HEK293 (cell line): ENCODE measurements at regions not wholly inside any gene's neighbourhood (a gene's known extent, or its start where the extent isn't known, plus 50 kb on each side); places are given as distances from the start of the nearest gene placed in this dataset.

Experiments used
- ZBTB17 ChIP-seq: fragments of 450-650 bp; formaldehyde crosslinking; IDR thresholded peaks from 2 replicates; pipeline ENCODE4 v1.5.1; 2016; ENCODE audit warnings: missing biosample characterization, missing genetic modification characterization
- ZNF544 ChIP-seq: fragments of 450-650 bp; formaldehyde crosslinking; IDR thresholded peaks from 2 replicates; pipeline ENCODE4 v1.5.0; 2017; ENCODE audit warnings: missing biosample characterization, missing genetic modification characterization
- ZNF768 ChIP-seq: fragments of 450-650 bp; formaldehyde crosslinking; IDR thresholded peaks from 2 replicates; pipeline ENCODE4 v1.5.1; 2018; ENCODE audit warnings: missing biosample characterization, mild to moderate bottlenecking, missing genetic modification characterization
- TF ChIP-seq, protein P1 (sequence below): fragments of 450-650 bp; formaldehyde crosslinking; IDR thresholded peaks from 2 replicates; pipeline ENCODE4 v1.5.1; 2017; ENCODE audit warnings: missing biosample characterization, missing genetic modification characterization

DNA sequence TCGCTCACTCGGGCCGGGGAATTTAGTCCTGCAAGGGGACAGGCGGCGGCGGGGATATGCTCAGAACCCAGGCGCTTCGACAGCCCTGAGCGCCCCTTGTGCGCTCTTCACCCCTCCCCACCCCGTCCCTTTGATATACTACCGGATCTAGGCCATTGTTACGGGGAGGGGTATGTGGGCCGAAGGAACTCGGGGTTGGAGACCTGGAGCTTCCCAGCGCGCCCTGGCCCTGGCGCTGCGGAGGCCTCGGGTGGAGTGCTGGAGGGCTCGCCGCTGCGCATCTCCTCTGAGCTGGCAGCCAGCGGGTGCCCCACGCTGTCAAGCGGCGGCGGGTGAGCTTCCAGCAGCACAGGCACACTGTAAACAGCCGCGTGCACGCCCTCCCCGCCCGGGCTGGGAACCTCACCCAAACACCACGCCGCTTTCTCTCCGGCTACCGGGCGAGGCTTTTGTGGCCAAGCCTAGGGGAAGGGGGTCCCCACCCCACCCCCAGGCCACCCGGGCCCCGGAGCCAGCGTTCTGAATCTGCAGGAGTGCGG, 54.5 kb upstream of the BCOR start:
- TF ChIP-seq ZBTB17 (tag by site-specific recombination) (no peak), ZNF768 (tag by site-specific recombination) (no peak), ZNF544 (tag by site-specific recombination) (no peak)
- TF ChIP-seq, protein P1, sequence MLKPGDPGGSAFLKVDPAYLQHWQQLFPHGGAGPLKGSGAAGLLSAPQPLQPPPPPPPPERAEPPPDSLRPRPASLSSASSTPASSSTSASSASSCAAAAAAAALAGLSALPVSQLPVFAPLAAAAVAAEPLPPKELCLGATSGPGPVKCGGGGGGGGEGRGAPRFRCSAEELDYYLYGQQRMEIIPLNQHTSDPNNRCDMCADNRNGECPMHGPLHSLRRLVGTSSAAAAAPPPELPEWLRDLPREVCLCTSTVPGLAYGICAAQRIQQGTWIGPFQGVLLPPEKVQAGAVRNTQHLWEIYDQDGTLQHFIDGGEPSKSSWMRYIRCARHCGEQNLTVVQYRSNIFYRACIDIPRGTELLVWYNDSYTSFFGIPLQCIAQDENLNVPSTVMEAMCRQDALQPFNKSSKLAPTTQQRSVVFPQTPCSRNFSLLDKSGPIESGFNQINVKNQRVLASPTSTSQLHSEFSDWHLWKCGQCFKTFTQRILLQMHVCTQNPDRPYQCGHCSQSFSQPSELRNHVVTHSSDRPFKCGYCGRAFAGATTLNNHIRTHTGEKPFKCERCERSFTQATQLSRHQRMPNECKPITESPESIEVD (tag by site-specific recombination), result no peak
